ENCODE measurements at regions not wholly inside any gene's neighbourhood (a gene's known extent, or its start where the extent isn't known, plus 50 kb on each side); places are given as distances from the start of the nearest gene placed in this dataset.

- no peaks in the 10 kb centered on the region for H3K4me1 Mint-ChIP-seq (ENCODE audit: unreplicated experiment)
- H3K27me3 Mint-ChIP-seq (ENCODE audit: unreplicated experiment): no peaks in the 10 kb centered on the region
- H3K9me3 Mint-ChIP-seq (ENCODE audit: unreplicated experiment): peaks cover 4% of the 10 kb centered on the region
- H3K36me3 Mint-ChIP-seq (ENCODE audit: unreplicated experiment): no peaks in the 10 kb centered on the region
- H3K27ac Mint-ChIP-seq (ENCODE audit: unreplicated experiment): no peak overlapping the region
- TF ChIP-seq CTCF (IDR thresholded peaks at IDR 0.05): no peak
- H3K4me3 Mint-ChIP-seq (ENCODE audit: unreplicated experiment): no peak overlapping the region
- no peak for DNase-seq (ENCODE audit: extremely low spot score, unreplicated experiment)
Observed at GRCh38 chr2:122319539-122320132, 564.2 kb downstream of the TSN start.

GRCh38 chr2:122322815-122323214 lies 567.4 kb downstream of the TSN start:
- DNase-seq (ENCODE audit: extremely low spot score, unreplicated experiment): no peak
- Mint-ChIP-seq H3K27ac (ENCODE audit: unreplicated experiment) (no peak overlapping the region), H3K9me3 (ENCODE audit: unreplicated experiment) (no peaks in the 10 kb centered on the region), H3K27me3 (ENCODE audit: unreplicated experiment) (no peaks in the 10 kb centered on the region), H3K4me1 (ENCODE audit: unreplicated experiment) (no peaks in the 10 kb centered on the region), H3K36me3 (ENCODE audit: unreplicated experiment) (no peaks in the 10 kb centered on the region), H3K4me3 (ENCODE audit: unreplicated experiment) (no peak overlapping the region)
- no peak for TF ChIP-seq CTCF (IDR thresholded peaks at IDR 0.05)

GRCh38 chr2:122323927-122324326 lies 568.5 kb downstream of the TSN start:
- Mint-ChIP-seq H3K9me3 (ENCODE audit: unreplicated experiment) (no peaks in the 10 kb centered on the region), H3K36me3 (ENCODE audit: unreplicated experiment) (no peaks in the 10 kb centered on the region), H3K4me3 (ENCODE audit: unreplicated experiment) (no peak overlapping the region), H3K27me3 (ENCODE audit: unreplicated experiment) (no peaks in the 10 kb centered on the region), H3K27ac (ENCODE audit: unreplicated experiment) (no peak overlapping the region), H3K4me1 (ENCODE audit: unreplicated experiment) (no peaks in the 10 kb centered on the region)
- TF ChIP-seq CTCF (IDR thresholded peaks at IDR 0.05): no peak
- DNase-seq (ENCODE audit: extremely low spot score, unreplicated experiment): no peak

GRCh38 chr2:122326471-122326870 lies 571.0 kb downstream of the TSN start:
- Mint-ChIP-seq H3K36me3 (ENCODE audit: unreplicated experiment) (no peaks in the 10 kb centered on the region), H3K9me3 (ENCODE audit: unreplicated experiment) (no peaks in the 10 kb centered on the region), H3K27ac (ENCODE audit: unreplicated experiment) (no peak overlapping the region), H3K27me3 (ENCODE audit: unreplicated experiment) (no peaks in the 10 kb centered on the region), H3K4me1 (ENCODE audit: unreplicated experiment) (no peaks in the 10 kb centered on the region), H3K4me3 (ENCODE audit: unreplicated experiment) (no peak overlapping the region)
- no peak for DNase-seq (ENCODE audit: extremely low spot score, unreplicated experiment)
- no peak for TF ChIP-seq CTCF (IDR thresholded peaks at IDR 0.05)

- Mint-ChIP-seq H3K27ac (ENCODE audit: unreplicated experiment) (no peak overlapping the region), H3K9me3 (ENCODE audit: unreplicated experiment) (no peaks in the 10 kb centered on the region), H3K36me3 (ENCODE audit: unreplicated experiment) (no peaks in the 10 kb centered on the region), H3K27me3 (ENCODE audit: unreplicated experiment) (no peaks in the 10 kb centered on the region), H3K4me1 (ENCODE audit: unreplicated experiment) (no peaks in the 10 kb centered on the region), H3K4me3 (ENCODE audit: unreplicated experiment) (no peak overlapping the region)
- DNase-seq (ENCODE audit: extremely low spot score, unreplicated experiment): no peak
- TF ChIP-seq CTCF (IDR thresholded peaks at IDR 0.05): no peak
Observed at GRCh38 chr2:122328816-122329215, 573.4 kb downstream of the TSN start.

All from osteocyte (in vitro differentiated cells).